ENCODE measurements at regions not wholly inside any gene's neighbourhood (a gene's known extent, or its start where the extent isn't known, plus 50 kb on each side); places are given as distances from the start of the nearest gene placed in this dataset.

GRCh38 chr1:60908159-60908558 lies 174.2 kb upstream of the NFIA start:
- no peak for TF ChIP-seq EZH2phosphoT487 (IDR thresholded peaks at IDR 0.05; ENCODE audit: borderline replicate concordance, low read length)
- TF ChIP-seq, protein P1, sequence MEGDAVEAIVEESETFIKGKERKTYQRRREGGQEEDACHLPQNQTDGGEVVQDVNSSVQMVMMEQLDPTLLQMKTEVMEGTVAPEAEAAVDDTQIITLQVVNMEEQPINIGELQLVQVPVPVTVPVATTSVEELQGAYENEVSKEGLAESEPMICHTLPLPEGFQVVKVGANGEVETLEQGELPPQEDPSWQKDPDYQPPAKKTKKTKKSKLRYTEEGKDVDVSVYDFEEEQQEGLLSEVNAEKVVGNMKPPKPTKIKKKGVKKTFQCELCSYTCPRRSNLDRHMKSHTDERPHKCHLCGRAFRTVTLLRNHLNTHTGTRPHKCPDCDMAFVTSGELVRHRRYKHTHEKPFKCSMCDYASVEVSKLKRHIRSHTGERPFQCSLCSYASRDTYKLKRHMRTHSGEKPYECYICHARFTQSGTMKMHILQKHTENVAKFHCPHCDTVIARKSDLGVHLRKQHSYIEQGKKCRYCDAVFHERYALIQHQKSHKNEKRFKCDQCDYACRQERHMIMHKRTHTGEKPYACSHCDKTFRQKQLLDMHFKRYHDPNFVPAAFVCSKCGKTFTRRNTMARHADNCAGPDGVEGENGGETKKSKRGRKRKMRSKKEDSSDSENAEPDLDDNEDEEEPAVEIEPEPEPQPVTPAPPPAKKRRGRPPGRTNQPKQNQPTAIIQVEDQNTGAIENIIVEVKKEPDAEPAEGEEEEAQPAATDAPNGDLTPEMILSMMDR (IDR thresholded peaks at IDR 0.05; ENCODE audit: low read depth, low read length, poor library complexity, severe bottlenecking), result no peak

All from DOHH2 (cell line).